H9 (cell line): ENCODE measurements at regions not wholly inside any gene's neighbourhood (a gene's known extent, or its start where the extent isn't known, plus 50 kb on each side); places are given as distances from the start of the nearest gene placed in this dataset.

Experiments
- DNase-seq: peaks from one replicate; pipeline ENCODE4 v3.0.0-alpha.2; 2017
- H2AFZ ChIP-seq: one replicate; pipeline ENCODE4 v1.6.1; 2013; ENCODE audit warnings: mild to moderate bottlenecking, low read length, control low read depth, moderate library complexity
- H2AK5ac ChIP-seq: 2 replicates; pipeline ENCODE4 v1.6.1; 2013; ENCODE audit warnings: low read length, control low read depth, mixed read lengths; ENCODE audit not compliant: insufficient read length
- H2BK120ac ChIP-seq: one replicate; pipeline ENCODE4 v1.6.1; 2013; ENCODE audit warnings: low read depth, mild to moderate bottlenecking, low read length, control low read depth, inconsistent platforms; ENCODE audit not compliant: poor library complexity, severe bottlenecking
- H2BK12ac ChIP-seq: 2 replicates; pipeline ENCODE4 v1.6.1; 2013; ENCODE audit warnings: low read length, control low read depth, mixed read lengths, low read depth; ENCODE audit not compliant: insufficient read length
- H2BK15ac ChIP-seq: 2 replicates; pipeline ENCODE4 v1.6.1; 2013; ENCODE audit warnings: low read depth, low read length, control low read depth
- H2BK20ac ChIP-seq: one replicate; pipeline ENCODE4 v1.6.1; 2013; ENCODE audit warnings: low read depth, mild to moderate bottlenecking, low read length, control low read depth, inconsistent platforms; ENCODE audit not compliant: poor library complexity, severe bottlenecking
- H2BK5ac ChIP-seq: 2 replicates; pipeline ENCODE4 v1.6.1; 2013; ENCODE audit warnings: low read length, control low read depth, mixed read lengths; ENCODE audit not compliant: insufficient read length
- H3K14ac ChIP-seq: 2 replicates; pipeline ENCODE4 v1.6.1; 2013; ENCODE audit warnings: low read length, control low read depth; ENCODE audit not compliant: insufficient read depth
- H3K18ac ChIP-seq: 2 replicates; pipeline ENCODE4 v1.6.1; 2013; ENCODE audit warnings: low read depth, mild to moderate bottlenecking, mixed read lengths, low read length, control low read depth; ENCODE audit not compliant: insufficient read length
- H3K23ac ChIP-seq: 2 replicates; pipeline ENCODE4 v1.6.1; 2013; ENCODE audit warnings: low read length, control low read depth, mixed read lengths, low read depth; ENCODE audit not compliant: insufficient read length
- H3K23me2 ChIP-seq: 2 replicates; pipeline ENCODE4 v1.6.1; 2013; ENCODE audit warnings: low read depth, mild to moderate bottlenecking, mixed read lengths, low read length, control low read depth; ENCODE audit not compliant: insufficient read length, poor library complexity, severe bottlenecking
- H3K27ac ChIP-seq: 2 replicates; pipeline ENCODE4 v1.5.1; 2013; ENCODE audit warnings: low read length, control low read depth, mixed read lengths, low read depth; ENCODE audit not compliant: insufficient read length
- H3K27me3 ChIP-seq: 2 replicates; pipeline ENCODE4 v1.6.1; 2013; ENCODE audit warnings: low read length, control low read depth, inconsistent platforms; ENCODE audit not compliant: insufficient read depth
- H3K4ac ChIP-seq: 2 replicates; pipeline ENCODE4 v1.6.1; 2013; ENCODE audit warnings: low read depth, mild to moderate bottlenecking, control low read depth, inconsistent platforms, low read length, moderate library complexity
- H3K4me1 ChIP-seq: 2 replicates; pipeline ENCODE4 v1.6.1; 2013; ENCODE audit warnings: low read length, control low read depth, inconsistent platforms; ENCODE audit not compliant: insufficient read depth
- H3K4me2 ChIP-seq: 2 replicates; pipeline ENCODE4 v1.6.1; 2013; ENCODE audit warnings: low read length, control low read depth, mixed read lengths; ENCODE audit not compliant: insufficient read length, insufficient read depth
- H3K56ac ChIP-seq: 2 replicates; pipeline ENCODE4 v1.6.1; 2013; ENCODE audit warnings: low read depth, mild to moderate bottlenecking, mixed read lengths, low read length, control low read depth; ENCODE audit not compliant: insufficient read length
- H3K79me1 ChIP-seq: 2 replicates; pipeline ENCODE4 v1.6.1; 2013; ENCODE audit warnings: low read depth, mild to moderate bottlenecking, moderate library complexity, low read length, control low read depth, inconsistent platforms; ENCODE audit not compliant: insufficient read depth, poor library complexity, severe bottlenecking
- H3K79me2 ChIP-seq: 2 replicates; pipeline ENCODE4 v1.6.1; 2013; ENCODE audit warnings: low read length, control low read depth, inconsistent platforms; ENCODE audit not compliant: insufficient read depth
- H3K9ac ChIP-seq: 2 replicates; pipeline ENCODE4 v1.6.1; 2013; ENCODE audit warnings: low read length, control low read depth, mixed read lengths; ENCODE audit not compliant: insufficient read length; ENCODE audit errors: extremely low read depth
- H3K9me3 ChIP-seq: one replicate; pipeline ENCODE4 v1.6.1; 2013; ENCODE audit warnings: low read depth, low read length, inconsistent platforms; ENCODE audit not compliant: control insufficient read depth
- H3T11ph ChIP-seq: one replicate; pipeline ENCODE4 v1.6.1; 2013; ENCODE audit warnings: mild to moderate bottlenecking, low read length, control low read depth, inconsistent platforms
- H4K20me1 ChIP-seq: one replicate; pipeline ENCODE4 v1.6.1; 2013; ENCODE audit not compliant: control insufficient read depth, insufficient read length, insufficient read depth
- H4K5ac ChIP-seq: 2 replicates; pipeline ENCODE4 v1.6.1; 2013; ENCODE audit warnings: low read depth, mild to moderate bottlenecking, mixed read lengths, low read length, control low read depth; ENCODE audit not compliant: insufficient read length
- H4K8ac ChIP-seq: replicated peaks from 2 replicates; pipeline ENCODE4 v1.6.1; 2013; ENCODE audit warnings: low read length, control low read depth, mixed read lengths, low read depth; ENCODE audit not compliant: insufficient read length
- H4K91ac ChIP-seq: 2 replicates; pipeline ENCODE4 v1.6.1; 2013; ENCODE audit warnings: low read depth, mild to moderate bottlenecking, moderate library complexity, mixed read lengths, low read length, control low read depth; ENCODE audit not compliant: insufficient read length
- H3K27ac Mint-ChIP-seq, 3 experiments: 2 replicates in 2 of 3; 3 replicates in 1 of 3; pipeline ENCODE4 v1.8.0; 2020 to 2021; ENCODE audit warnings: mixed read lengths in 3 of 3, mild to moderate bottlenecking in 1 of 3, moderate library complexity in 1 of 3
- H3K27me3 Mint-ChIP-seq: 2 replicates; pipeline ENCODE4 v1.8.0; 2021; ENCODE audit warnings: low read depth, mild to moderate bottlenecking, moderate library complexity, mixed read lengths
- H3K36me3 Mint-ChIP-seq, 3 experiments: 2 replicates in 2 of 3; 3 replicates in 1 of 3; pipeline ENCODE4 v1.8.0; 2020 to 2021; ENCODE audit warnings: low read depth in 3 of 3, mixed read lengths in 3 of 3; ENCODE audit not compliant: insufficient read depth in 1 of 3
- H3K4me1 Mint-ChIP-seq, 2 experiments: 2 replicates each; pipeline ENCODE4 v1.8.0; 2020; ENCODE audit warnings: mixed read lengths in 2 of 2
- H3K4me3 Mint-ChIP-seq, 2 experiments: 2 replicates in 1 of 2; 3 replicates in 1 of 2; pipeline ENCODE4 v1.8.0; 2020 to 2021; ENCODE audit warnings: mild to moderate bottlenecking in 2 of 2, mixed read lengths in 2 of 2, moderate library complexity in 1 of 2
- H3K9me3 Mint-ChIP-seq, 2 experiments: 2 replicates in 1 of 2; 3 replicates in 1 of 2; pipeline ENCODE4 v1.8.0; 2020; ENCODE audit warnings: mild to moderate bottlenecking in 2 of 2, mixed read lengths in 2 of 2, moderate library complexity in 1 of 2
- CTCF ChIP-seq: fragments of 200-600 bp; sonication (generic); conservative IDR thresholded peaks from 3 replicates; pipeline ENCODE4 v1.8.0; 2021; ENCODE audit warnings: antibody characterized with exemption, mild to moderate bottlenecking
- WGBS: extraction: QIAGEN DNeasy Blood & Tissue Kit; methylation state at CpG from one replicate; pipeline ENCODE4 v1.1.7; 2013; ENCODE audit warnings: missing lambda C conversion rate, low lambda C conversion rate, mixed read lengths; ENCODE audit not compliant: insufficient read length; ENCODE audit errors: extremely low coverage; 5-methylcytosine and 5-hydroxymethylcytosine counted together

GRCh38 chr10:113385021-113385999 is 167.5 kb upstream of the HABP2 start:
- no peak overlapping the region for H4K5ac ChIP-seq
- H3K23ac ChIP-seq, result no peak overlapping the region
- no peak overlapping the region for H2BK120ac ChIP-seq
- no peak overlapping the region for H4K91ac ChIP-seq
- TF ChIP-seq CTCF, result peak; percentile 90
- no peaks in the 10 kb centered on the region for H3K9me3 ChIP-seq
- no peak overlapping the region for H3K18ac ChIP-seq
- H3K27ac Mint-ChIP-seq, result no peak overlapping the region
- no peak overlapping the region for H2BK12ac ChIP-seq
- no peaks in the 10 kb centered on the region for H3K4me1 ChIP-seq
- no peaks in the 10 kb centered on the region for H3K23me2 ChIP-seq
- no peak overlapping the region for H3K14ac ChIP-seq
- H3K4me3 Mint-ChIP-seq, result no peak overlapping the region
- peaks cover 19% of the 10 kb centered on the region for H3K27me3 Mint-ChIP-seq
- no peaks in the 10 kb centered on the region for H3K9me3 Mint-ChIP-seq
- H4K20me1 ChIP-seq, result no peaks in the 10 kb centered on the region
- no peak overlapping the region for H2BK5ac ChIP-seq
- WGBS, result no CpG with 5 or more reads among the region's 18 CpGs
- H3K4ac ChIP-seq, result no peak overlapping the region
- peaks cover 3 to 6% of the 10 kb centered on the region in 2 experiments for H3K4me1 Mint-ChIP-seq
- H2AFZ ChIP-seq, result no peak overlapping the region
- H2AK5ac ChIP-seq, result no peak overlapping the region
- H2BK20ac ChIP-seq, result no peak overlapping the region
- H3T11ph ChIP-seq, result no peak overlapping the region
- H3K36me3 Mint-ChIP-seq, result no peaks in the 10 kb centered on the region
- peak; percentile 83 for DNase-seq
- H2BK15ac ChIP-seq, result no peak overlapping the region
- H3K27ac ChIP-seq, result no peak overlapping the region
- no peaks in the 10 kb centered on the region for H3K27me3 ChIP-seq
- H3K9ac ChIP-seq, result no peak overlapping the region
- no peak overlapping the region for H3K4me2 ChIP-seq
- H3K79me1 ChIP-seq, result no peaks in the 10 kb centered on the region
- no peak overlapping the region for H4K8ac ChIP-seq
- H3K56ac ChIP-seq, result no peak overlapping the region
- H3K79me2 ChIP-seq, result no peaks in the 10 kb centered on the region
